Right lobe of liver (tissue), 4 donors: ENCODE measurements at regions not wholly inside any gene's neighbourhood (a gene's known extent, or its start where the extent isn't known, plus 50 kb on each side); places are given as distances from the start of the nearest gene placed in this dataset.

ENCODE experiments used
- CTCF ChIP-seq, 4 donors: fragments of 200-600 bp in 3 of 4; fragments of 450-650 bp in 1 of 4; IDR thresholded peaks; one replicate each; pipeline versions ENCODE4 v1.5.1 to v1.8.0; 2016 to 2022; ENCODE audit warnings: antibody characterized with exemption in 4 of 4, mild to moderate bottlenecking in 2 of 4
- POLR2A ChIP-seq: fragments of 450-650 bp; IDR thresholded peaks from one replicate; pipeline ENCODE4 v1.6.1; 2017; ENCODE audit warnings: antibody characterized with exemption, mild to moderate bottlenecking
- donor health status: DM: no; HTN: no; CAD: no.
- donor health status: DM: no; HTN: no; CAD: no.
- donor health status: DM: no; HTN: yes; CAD: no.

- no peak for TF ChIP-seq CTCF (IDR thresholded peaks at IDR 0.05)
- no peak for TF ChIP-seq POLR2A
These were observed 72.2 kb upstream of the MAP2 start for GRCh38 chr2:209351636-209352035.
